GM23338 (cell line): ENCODE measurements at regions not wholly inside any gene's neighbourhood (a gene's known extent, or its start where the extent isn't known, plus 50 kb on each side); places are given as distances from the start of the nearest gene placed in this dataset.

Source experiments
- ATAC-seq: fragments of 200-7000 bp; cut with Tn5 transposase; 3 replicates; pipeline ENCODE4 v1.9.1; 2020
- DNase-seq: peaks from one replicate; pipeline ENCODE4 v3.0.0-alpha.2; 2015; ENCODE audit warnings: low spot score
- H2AFZ ChIP-seq: fragments of 200-600 bp; sonication (generic); 2 replicates; pipeline ENCODE4 v1.8.0; 2016; ENCODE audit warnings: antibody characterized with exemption, mild to moderate bottlenecking, moderate library complexity
- H3F3A ChIP-seq: fragments of 200-600 bp; sonication (generic); replicated peaks from 2 replicates; pipeline ENCODE4 v1.8.0; 2017; ENCODE audit warnings: antibody characterized with exemption, mixed run types, low read depth
- H3K27ac ChIP-seq: fragments of 200-600 bp; sonication (generic); 2 replicates; pipeline ENCODE4 v1.6.1; 2016; ENCODE audit warnings: low read depth
- H3K27me3 ChIP-seq: fragments of 200-600 bp; sonication (generic); 2 replicates; pipeline ENCODE4 v1.8.0; 2016; ENCODE audit warnings: mild to moderate bottlenecking, mixed run types, moderate library complexity; ENCODE audit not compliant: insufficient read depth
- H3K36me3 ChIP-seq: fragments of 200-600 bp; sonication (generic); 2 replicates; pipeline ENCODE4 v1.8.0; 2016; ENCODE audit warnings: mild to moderate bottlenecking; ENCODE audit not compliant: insufficient read depth
- H3K4me1 ChIP-seq: fragments of 200-600 bp; sonication (generic); 2 replicates; pipeline ENCODE4 v1.8.0; 2016; ENCODE audit warnings: mild to moderate bottlenecking, moderate library complexity; ENCODE audit not compliant: insufficient read depth
- H3K4me2 ChIP-seq: fragments of 200-600 bp; sonication (generic); 2 replicates; pipeline ENCODE4 v1.7.1; 2017; ENCODE audit warnings: mixed run types
- H3K4me3 ChIP-seq: fragments of 200-600 bp; sonication (generic); 2 replicates; pipeline ENCODE4 v1.6.1; 2016; ENCODE audit warnings: mixed run types
- H3K79me2 ChIP-seq: fragments of 200-600 bp; sonication (generic); replicated peaks from 2 replicates; pipeline ENCODE4 v1.8.0; 2017; ENCODE audit warnings: mild to moderate bottlenecking; ENCODE audit not compliant: insufficient read depth
- H3K9me2 ChIP-seq: fragments of 200-600 bp; sonication (generic); 2 replicates; pipeline ENCODE4 v1.8.0; 2017; ENCODE audit not compliant: insufficient read depth
- H4K20me1 ChIP-seq: fragments of 200-600 bp; sonication (generic); replicated peaks from 2 replicates; pipeline ENCODE4 v1.8.0; 2017; ENCODE audit warnings: mild to moderate bottlenecking; ENCODE audit not compliant: insufficient read depth
- H3K27ac Mint-ChIP-seq: 2 replicates; pipeline ENCODE4 v1.8.0; 2020; ENCODE audit warnings: inconsistent platforms, mild to moderate bottlenecking, moderate library complexity, mixed read lengths
- H3K27me3 Mint-ChIP-seq: 3 replicates; pipeline ENCODE4 v1.8.0; 2022; ENCODE audit warnings: low read depth, mild to moderate bottlenecking, moderate library complexity, mixed read lengths, inconsistent platforms; ENCODE audit not compliant: insufficient read depth, poor library complexity
- H3K36me3 Mint-ChIP-seq: 3 replicates; pipeline ENCODE4 v1.8.0; 2021; ENCODE audit warnings: low read depth, mild to moderate bottlenecking, inconsistent platforms, moderate library complexity, mixed read lengths
- H3K4me1 Mint-ChIP-seq: 3 replicates; pipeline ENCODE4 v1.8.0; 2020; ENCODE audit warnings: mild to moderate bottlenecking, inconsistent platforms, mixed read lengths
- H3K4me3 Mint-ChIP-seq: 3 replicates; pipeline ENCODE4 v1.8.0; 2021; ENCODE audit warnings: moderate library complexity, mild to moderate bottlenecking, inconsistent platforms, mixed read lengths
- H3K9me3 Mint-ChIP-seq: 3 replicates; pipeline ENCODE4 v1.8.0; 2020; ENCODE audit warnings: moderate library complexity, mild to moderate bottlenecking, inconsistent platforms, mixed read lengths
- CREB1 ChIP-seq: fragments of 250-450 bp; sonication (Bioruptor Pico); IDR thresholded peaks from 2 replicates; pipeline ENCODE4 v1.5.0; 2020; ENCODE audit warnings: low read depth, mild to moderate bottlenecking, moderate library complexity
- EZH2 ChIP-seq: fragments of 200-600 bp; sonication (generic); IDR thresholded peaks from one replicate; pipeline ENCODE4 v1.8.0; 2017; ENCODE audit warnings: antibody characterized with exemption, mild to moderate bottlenecking, low read depth; ENCODE audit not compliant: unreplicated experiment
- EZH2phosphoT487 ChIP-seq: fragments of 200-600 bp; sonication (generic); IDR thresholded peaks from one replicate; pipeline ENCODE4 v1.8.1; 2018; ENCODE audit warnings: antibody characterized with exemption; ENCODE audit not compliant: unreplicated experiment
- NANOG ChIP-seq: IDR thresholded peaks from 2 replicates; pipeline ENCODE4 v1.6.1; 2016; ENCODE audit warnings: antibody characterized with exemption, borderline replicate concordance
- REST ChIP-seq: IDR thresholded peaks from one replicate; pipeline ENCODE4 v1.6.1; 2018; ENCODE audit warnings: antibody characterized with exemption; ENCODE audit not compliant: unreplicated experiment
- ZNF331 ChIP-seq: fragments of 250-450 bp; sonication (Bioruptor Pico); IDR thresholded peaks from 2 replicates; pipeline ENCODE4 v1.5.0; 2020; ENCODE audit warnings: low read depth, mild to moderate bottlenecking, moderate library complexity
- ZNF462 ChIP-seq: fragments of 250-450 bp; sonication (Bioruptor Pico); IDR thresholded peaks from 2 replicates; pipeline ENCODE4 v1.5.0; 2020; ENCODE audit warnings: mild to moderate bottlenecking, moderate library complexity
- TF ChIP-seq, protein P1 (sequence below), 2 experiments: fragments of 200-600 bp in 1 of 2; sonication (generic) in 1 of 2; conservative IDR thresholded peaks; 2 replicates each; pipeline versions ENCODE4 v1.5.1 to v1.6.1; 2016 to 2017; ENCODE audit warnings: antibody characterized with exemption in 2 of 2, low read depth in 2 of 2, mild to moderate bottlenecking in 2 of 2, moderate library complexity in 1 of 2

DNA sequence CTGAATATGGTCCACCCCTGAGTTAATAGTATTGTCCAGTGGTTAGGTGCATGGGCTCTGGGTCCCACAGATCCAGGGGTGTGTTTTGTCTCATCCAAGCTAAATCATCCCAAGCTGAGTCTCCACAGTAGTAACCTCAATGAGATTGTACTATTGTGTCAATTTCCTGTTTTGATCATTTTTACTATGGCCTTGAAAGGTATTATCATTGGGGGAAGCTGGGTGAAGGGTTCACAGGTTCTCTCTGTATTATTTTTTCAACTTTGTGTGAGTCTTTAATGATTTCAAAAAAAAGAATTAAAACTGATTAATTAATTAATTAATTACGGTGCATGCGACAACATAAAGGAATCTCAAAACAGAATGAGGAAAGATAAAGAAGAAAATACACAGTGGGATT, 266.1 kb downstream of the MN1 start (continued):
- TF ChIP-seq ZNF462: no peak
- no peak for TF ChIP-seq CREB1 (CRISPR knock-in tag)
- TF ChIP-seq REST: no peak
- TF ChIP-seq NANOG: no peak
- no peak for TF ChIP-seq ZNF331 (CRISPR knock-in tag)
- no peak for TF ChIP-seq EZH2phosphoT487

GRCh38 chr22:27537501-27537900, 264.1 kb downstream of the MN1 start:
- peaks cover 18% of the 10 kb centered on the region; the same call in 1 of the 2 replicates for H3K4me1 ChIP-seq
- TF ChIP-seq EZH2phosphoT487 (no peak), REST (no peak), EZH2 (no peak), CREB1 (CRISPR knock-in tag) (no peak), ZNF331 (CRISPR knock-in tag) (no peak)
- TF ChIP-seq, protein P1, sequence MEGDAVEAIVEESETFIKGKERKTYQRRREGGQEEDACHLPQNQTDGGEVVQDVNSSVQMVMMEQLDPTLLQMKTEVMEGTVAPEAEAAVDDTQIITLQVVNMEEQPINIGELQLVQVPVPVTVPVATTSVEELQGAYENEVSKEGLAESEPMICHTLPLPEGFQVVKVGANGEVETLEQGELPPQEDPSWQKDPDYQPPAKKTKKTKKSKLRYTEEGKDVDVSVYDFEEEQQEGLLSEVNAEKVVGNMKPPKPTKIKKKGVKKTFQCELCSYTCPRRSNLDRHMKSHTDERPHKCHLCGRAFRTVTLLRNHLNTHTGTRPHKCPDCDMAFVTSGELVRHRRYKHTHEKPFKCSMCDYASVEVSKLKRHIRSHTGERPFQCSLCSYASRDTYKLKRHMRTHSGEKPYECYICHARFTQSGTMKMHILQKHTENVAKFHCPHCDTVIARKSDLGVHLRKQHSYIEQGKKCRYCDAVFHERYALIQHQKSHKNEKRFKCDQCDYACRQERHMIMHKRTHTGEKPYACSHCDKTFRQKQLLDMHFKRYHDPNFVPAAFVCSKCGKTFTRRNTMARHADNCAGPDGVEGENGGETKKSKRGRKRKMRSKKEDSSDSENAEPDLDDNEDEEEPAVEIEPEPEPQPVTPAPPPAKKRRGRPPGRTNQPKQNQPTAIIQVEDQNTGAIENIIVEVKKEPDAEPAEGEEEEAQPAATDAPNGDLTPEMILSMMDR (conservative IDR thresholded peaks at IDR 0.05; ENCODE audit: low read depth in 2 of 2): no peak

More at GRCh38 chr22:27537501-27537900, 264.1 kb downstream of the MN1 start:
- Histone ChIP-seq H3K9me2 (no peaks in the 10 kb centered on the region), H3K27me3 (no peaks in the 10 kb centered on the region), H4K20me1 (no peaks in the 10 kb centered on the region), H3K36me3 (no peaks in the 10 kb centered on the region), H3K4me2 (0 out of 2 replicates have a peak overlapping the region, but pooled peaks have one; percentile 32), H2AFZ (peak overlapping the region; percentile 7; the same call in 1 of the 2 replicates), H3F3A (0 out of 2 replicates have a peak, but pooled peaks cover 3% of the 10 kb centered on the region), H3K79me2 (no peaks in the 10 kb centered on the region), H3K4me3 (no peak overlapping the region), H3K27ac (no peak overlapping the region)
- Mint-ChIP-seq H3K4me3 (no peak overlapping the region), H3K9me3 (no peaks in the 10 kb centered on the region), H3K4me1 (peaks cover 42% of the 10 kb centered on the region), H3K27me3 (peaks cover 4% of the 10 kb centered on the region), H3K36me3 (no peaks in the 10 kb centered on the region), H3K27ac (no peak overlapping the region)
- DNase-seq (no peak), ATAC-seq (no peak; the same call in 2 of the 3 replicates)
